Gastrocnemius medialis (tissue), 4 donors: ENCODE measurements at regions not wholly inside any gene's neighbourhood (a gene's known extent, or its start where the extent isn't known, plus 50 kb on each side); places are given as distances from the start of the nearest gene placed in this dataset.
"Not testable (repeated sequence)": the region's sequence is repeated elsewhere in the genome, so short reads cannot be mapped to it uniquely, and the experiment has no call there.

Experiments used
- ATAC-seq, 2 donors: fragments of 150-250 bp; one replicate each; pipeline ENCODE4 v1.9.1; 2016
- DNase-seq, 2 donors: peaks; one replicate each; pipeline ENCODE4 v3.0.0-alpha.2; 2019
- H3K27ac ChIP-seq, 4 donors: fragments of 200-600 bp; sonication (generic); 1 replicate in 1 of 4; 2 replicates in 3 of 4; pipeline ENCODE4 v1.5.1; 2016 to 2018; ENCODE audit warnings: mild to moderate bottlenecking in 2 of 4, moderate library complexity in 1 of 4
- H3K27me3 ChIP-seq, 3 donors: fragments of 200-600 bp; sonication (generic) in 2 of 3; 1 replicate in 1 of 3; 2 replicates in 2 of 3; pipeline versions ENCODE4 v1.5.1 to v1.6.0; 2016 to 2019; ENCODE audit warnings: mild to moderate bottlenecking in 1 of 3, moderate library complexity in 1 of 3
- H3K36me3 ChIP-seq, 2 donors: fragments of 200-600 bp; sonication (generic) in 1 of 2; one replicate each; pipeline ENCODE4 v1.5.1; 2017 to 2018
- H3K4me1 ChIP-seq, 2 donors: fragments of 200-600 bp; sonication (generic) in 1 of 2; one replicate each; pipeline ENCODE4 v1.5.1; 2016 to 2017; ENCODE audit warnings: mild to moderate bottlenecking in 2 of 2
- H3K4me3 ChIP-seq, 4 donors: fragments of 200-600 bp; sonication (generic) in 3 of 4; 1 replicate in 1 of 4; 2 replicates in 3 of 4; pipeline ENCODE4 v1.5.1; 2016 to 2019; ENCODE audit warnings: mild to moderate bottlenecking in 2 of 4
- H3K9me3 ChIP-seq, 3 donors: fragments of 200-600 bp; sonication (generic) in 2 of 3; 1 replicate in 1 of 3; 2 replicates in 2 of 3; pipeline ENCODE4 v1.5.1; 2016 to 2019
- POLR2A ChIP-seq, 2 donors: fragments of 450-650 bp; IDR thresholded peaks; one replicate each; pipeline ENCODE4 v1.6.1; 2017; ENCODE audit warnings: antibody characterized with exemption in 2 of 2, mild to moderate bottlenecking in 2 of 2, moderate library complexity in 2 of 2
- in situ Hi-C, 4 donors: fragments of 200-750 bp; cut with MboI; loops; one replicate each; pipeline versions ENCODE4 v1.15.0 to v1.8.0; 2017; ENCODE audit warnings: low sequenced_read_pairs in 4 of 4
- intact Hi-C: fragments of 100-400 bp; cut with DNase I; formaldehyde crosslinking; loops from one replicate; pipeline ENCODE4 v1.15.1; 2023; ENCODE audit warnings: low total_unique reads
- TF ChIP-seq, protein P1 (sequence below), 5 experiments: fragments of 450-650 bp in 3 of 5; fragments of 200-600 bp in 2 of 5; sonication (generic) in 2 of 5; IDR thresholded peaks in 4 of 5; conservative IDR thresholded peaks in 1 of 5; 1 replicate in 4 of 5; 2 replicates in 1 of 5; pipeline ENCODE4 v1.5.1; 2016 to 2019; ENCODE audit warnings: antibody characterized with exemption in 5 of 5, mild to moderate bottlenecking in 3 of 5, moderate library complexity in 3 of 5

DNA sequence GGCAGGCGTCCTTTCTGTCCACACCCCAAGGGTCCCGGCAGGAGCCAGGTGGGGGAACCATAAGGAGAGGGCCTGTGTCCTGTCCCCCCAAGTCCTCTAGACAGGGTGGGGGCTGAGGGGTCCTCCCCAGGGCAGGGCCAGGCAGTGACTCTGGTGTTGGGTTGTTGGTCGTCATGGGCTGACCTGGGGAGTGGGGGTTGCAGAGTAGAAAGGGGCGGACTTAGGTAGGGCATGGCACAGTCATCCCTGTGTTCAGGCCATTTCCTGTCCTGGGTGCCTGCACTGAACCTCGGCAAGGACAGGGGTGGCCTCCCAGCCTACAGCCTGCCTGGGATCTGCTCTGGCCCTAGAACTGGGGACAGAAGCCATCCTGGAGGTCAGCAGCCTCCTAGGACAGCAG lies 356.2 kb downstream of the TMEM121 start:
- no peaks in the 10 kb centered on the region for H3K27me3 ChIP-seq
- intact Hi-C loops, result no loop called here
- ATAC-seq (no peak), DNase-seq (no peak)
- no peak overlapping the region for H3K27ac ChIP-seq
- no peak for TF ChIP-seq POLR2A (IDR thresholded peaks at IDR 0.05)
- TF ChIP-seq, protein P1, sequence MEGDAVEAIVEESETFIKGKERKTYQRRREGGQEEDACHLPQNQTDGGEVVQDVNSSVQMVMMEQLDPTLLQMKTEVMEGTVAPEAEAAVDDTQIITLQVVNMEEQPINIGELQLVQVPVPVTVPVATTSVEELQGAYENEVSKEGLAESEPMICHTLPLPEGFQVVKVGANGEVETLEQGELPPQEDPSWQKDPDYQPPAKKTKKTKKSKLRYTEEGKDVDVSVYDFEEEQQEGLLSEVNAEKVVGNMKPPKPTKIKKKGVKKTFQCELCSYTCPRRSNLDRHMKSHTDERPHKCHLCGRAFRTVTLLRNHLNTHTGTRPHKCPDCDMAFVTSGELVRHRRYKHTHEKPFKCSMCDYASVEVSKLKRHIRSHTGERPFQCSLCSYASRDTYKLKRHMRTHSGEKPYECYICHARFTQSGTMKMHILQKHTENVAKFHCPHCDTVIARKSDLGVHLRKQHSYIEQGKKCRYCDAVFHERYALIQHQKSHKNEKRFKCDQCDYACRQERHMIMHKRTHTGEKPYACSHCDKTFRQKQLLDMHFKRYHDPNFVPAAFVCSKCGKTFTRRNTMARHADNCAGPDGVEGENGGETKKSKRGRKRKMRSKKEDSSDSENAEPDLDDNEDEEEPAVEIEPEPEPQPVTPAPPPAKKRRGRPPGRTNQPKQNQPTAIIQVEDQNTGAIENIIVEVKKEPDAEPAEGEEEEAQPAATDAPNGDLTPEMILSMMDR (IDR thresholded peaks at IDR 0.05 in 4 of 5, conservative IDR thresholded peaks at IDR 0.05 in 1 of 5), result no peak
- H3K9me3 ChIP-seq, result no peaks in the 10 kb centered on the region
- H3K4me3 ChIP-seq, result no peak overlapping the region
- H3K4me1 ChIP-seq, result no peaks in the 10 kb centered on the region
- H3K36me3 ChIP-seq, result no peaks in the 10 kb centered on the region
- in situ Hi-C loops, result no loop called here

DNA sequence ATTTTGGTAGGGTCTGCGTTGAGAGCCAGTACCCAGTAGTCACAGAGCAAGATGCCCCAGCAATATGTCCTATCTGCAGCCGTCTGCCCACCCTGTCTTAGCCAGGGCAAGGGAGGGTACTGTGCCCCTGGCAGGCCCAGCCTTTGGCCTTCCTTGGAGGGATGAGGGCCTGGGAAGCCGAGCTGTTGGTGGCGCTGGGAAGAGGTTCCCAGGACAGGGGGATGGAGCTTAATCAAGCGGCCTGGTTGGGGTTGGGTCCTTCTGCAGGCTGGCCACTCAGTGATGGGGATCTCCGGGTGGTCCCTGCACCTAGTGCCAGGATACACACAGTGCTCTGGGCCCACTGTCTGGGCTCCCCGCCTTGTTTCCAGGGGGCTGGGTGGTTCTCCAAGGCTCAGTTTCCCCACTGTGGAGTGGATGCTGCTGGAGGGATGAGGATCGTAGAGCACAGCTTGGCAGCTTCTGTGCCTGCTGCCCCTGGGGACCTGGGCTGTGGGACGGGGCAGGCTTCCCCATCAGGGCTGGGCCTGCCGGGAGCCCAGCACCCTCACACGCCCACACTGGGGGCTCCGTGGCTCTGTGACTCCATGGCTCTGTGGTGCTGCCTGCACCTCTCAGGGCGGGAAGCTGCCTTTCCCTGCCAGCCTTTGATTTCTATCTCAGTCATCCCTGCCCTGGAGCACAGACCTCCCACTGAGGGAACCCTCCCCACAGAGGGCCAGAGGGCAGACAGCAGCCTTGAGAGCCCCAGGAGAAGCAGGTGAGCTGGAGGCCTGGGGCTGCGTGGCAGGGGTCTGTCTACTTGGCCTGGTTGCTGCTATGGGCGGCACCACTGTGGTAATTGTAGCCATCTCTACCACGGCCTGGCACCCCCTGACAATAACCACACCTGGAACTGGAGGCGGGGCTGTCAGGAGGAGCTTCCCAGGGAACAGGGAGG lies 357.0 kb downstream of the TMEM121 start:
- peak in 1 of 2 donors; percentile 2 for DNase-seq
- intact Hi-C loops (no loop called here), in situ Hi-C loops (no loop called here)
- Histone ChIP-seq H3K4me1 (no peaks in the 10 kb centered on the region), H3K36me3 (no peaks in the 10 kb centered on the region), H3K27me3 (no peaks in the 10 kb centered on the region), H3K9me3 (no peaks in the 10 kb centered on the region), H3K27ac (no peak overlapping the region), H3K4me3 (no peak overlapping the region)
- no peak for TF ChIP-seq POLR2A (IDR thresholded peaks at IDR 0.05)
- TF ChIP-seq, protein P1 (IDR thresholded peaks at IDR 0.05 in 4 of 5, conservative IDR thresholded peaks at IDR 0.05 in 1 of 5), result no peak
- ATAC-seq, result no peak

DNA sequence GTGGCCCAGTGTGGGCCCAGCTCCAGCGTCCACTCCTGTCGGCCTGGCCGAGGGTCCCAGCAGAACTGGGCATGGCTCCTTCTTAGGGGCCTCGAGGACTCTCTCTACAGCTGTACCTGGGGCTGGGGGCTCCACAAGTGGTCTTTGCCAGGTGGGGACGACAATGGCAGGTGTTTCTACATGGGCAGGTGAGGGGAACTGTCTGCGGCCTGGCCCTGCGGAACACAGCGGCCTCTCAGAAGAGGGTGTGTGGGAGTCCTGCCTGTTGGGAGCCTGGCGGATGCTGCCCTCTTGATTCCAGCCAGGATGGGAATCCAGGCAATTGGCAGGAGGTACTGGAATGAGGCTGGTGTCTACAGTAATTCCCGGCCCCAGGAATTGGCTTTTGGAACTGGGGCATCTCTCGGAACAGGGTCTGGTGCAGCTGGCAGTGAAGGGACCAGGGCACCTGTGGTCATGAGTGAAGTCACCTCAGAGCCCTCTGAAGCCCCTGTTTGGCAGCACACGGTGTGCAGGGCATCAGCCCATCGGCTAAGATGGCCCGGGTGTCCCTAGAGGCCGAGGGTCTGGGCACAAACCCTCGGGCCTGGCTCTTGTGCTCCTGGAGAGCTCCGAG lies 357.9 kb downstream of the TMEM121 start:
- H3K36me3 ChIP-seq, H3K27me3 ChIP-seq, in situ Hi-C loops, intact Hi-C loops, H3K27ac ChIP-seq, H3K4me1 ChIP-seq, ATAC-seq, DNase-seq, H3K9me3 ChIP-seq, H3K4me3 ChIP-seq: not testable (repeated sequence)

DNA sequence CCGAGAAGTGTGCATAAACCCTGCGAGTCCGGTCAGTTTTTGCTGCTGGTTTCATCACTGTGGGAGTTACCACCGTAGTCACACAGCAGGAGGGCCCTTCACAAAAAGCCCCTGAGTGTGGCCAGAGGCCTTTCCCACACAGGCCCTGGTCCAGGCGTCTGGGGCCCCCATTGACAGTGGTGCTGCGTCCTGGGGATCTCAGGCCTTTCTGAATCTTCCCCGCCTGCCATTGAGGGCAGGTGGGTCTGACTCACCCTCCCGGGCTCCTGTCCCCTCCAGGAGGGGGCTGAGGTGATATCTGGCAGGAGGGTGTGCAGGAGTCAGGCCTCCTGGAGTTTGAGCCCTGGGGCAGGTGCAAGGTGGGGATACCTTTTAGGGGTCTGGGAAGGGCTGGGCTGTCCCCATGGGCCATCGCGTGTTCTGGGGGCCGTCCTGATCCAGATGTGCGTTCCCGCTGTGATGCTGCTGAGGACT lies 358.5 kb downstream of the TMEM121 start:
- no peak for DNase-seq
- no peaks in the 10 kb centered on the region for H3K36me3 ChIP-seq
- no peaks in the 10 kb centered on the region for H3K4me1 ChIP-seq
- in situ Hi-C loops, result no loop called here
- TF ChIP-seq POLR2A (IDR thresholded peaks at IDR 0.05), result no peak
- TF ChIP-seq, protein P1 (IDR thresholded peaks at IDR 0.05 in 4 of 5, conservative IDR thresholded peaks at IDR 0.05 in 1 of 5), result no peak
- ATAC-seq, result no peak
- H3K27me3 ChIP-seq, result no peaks in the 10 kb centered on the region
- intact Hi-C loops, result no loop called here
- no peaks in the 10 kb centered on the region for H3K9me3 ChIP-seq
- H3K4me3 ChIP-seq, result no peak overlapping the region
- no peak overlapping the region for H3K27ac ChIP-seq

DNA sequence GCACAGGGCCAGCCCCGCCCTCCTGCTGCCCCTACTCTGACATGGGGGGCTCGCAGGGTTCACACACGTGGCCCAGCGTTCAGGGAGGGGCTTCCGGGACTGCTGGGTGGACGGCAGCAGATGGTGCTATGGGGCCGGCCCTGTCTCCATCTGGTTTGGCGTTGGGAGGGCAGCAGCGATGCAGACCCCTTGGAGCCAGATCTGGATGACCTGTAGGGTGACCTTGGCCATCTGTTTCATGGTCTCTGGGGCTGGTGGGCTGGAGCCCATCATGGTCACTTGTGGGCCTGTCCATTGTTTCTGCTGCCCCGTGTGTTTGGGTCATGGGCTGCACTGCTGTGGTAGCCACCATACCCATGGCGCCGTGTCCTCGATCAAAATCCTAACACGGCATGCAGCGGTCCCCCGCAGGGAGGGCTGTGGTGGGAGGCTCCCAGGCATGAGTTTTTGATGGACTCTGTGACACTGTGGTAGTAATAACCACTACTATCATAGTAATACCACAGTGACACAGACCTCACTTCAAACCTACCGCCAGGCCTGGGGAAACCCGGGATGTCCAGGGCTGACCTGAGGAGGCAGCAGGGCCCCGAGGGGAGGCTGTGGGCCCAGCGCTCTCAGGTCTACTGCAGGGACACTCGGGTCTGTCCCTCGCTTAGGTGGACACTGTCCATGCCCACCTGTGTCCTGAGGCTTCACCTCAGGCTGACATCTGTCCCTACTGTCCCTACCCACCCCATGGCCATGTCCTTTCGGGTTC lies 359.4 kb downstream of the TMEM121 start:
- ATAC-seq (no peak), DNase-seq (no peak)
- Histone ChIP-seq H3K27ac (no peak overlapping the region), H3K4me1 (no peaks in the 10 kb centered on the region), H3K9me3 (no peaks in the 10 kb centered on the region), H3K4me3 (no peak overlapping the region), H3K27me3 (no peaks in the 10 kb centered on the region), H3K36me3 (no peaks in the 10 kb centered on the region)
- TF ChIP-seq, protein P1 (IDR thresholded peaks at IDR 0.05 in 4 of 5, conservative IDR thresholded peaks at IDR 0.05 in 1 of 5), result no peak
- TF ChIP-seq POLR2A (IDR thresholded peaks at IDR 0.05), result no peak
- in situ Hi-C loops, result no loop called here
- intact Hi-C loops, result no loop called here

DNA sequence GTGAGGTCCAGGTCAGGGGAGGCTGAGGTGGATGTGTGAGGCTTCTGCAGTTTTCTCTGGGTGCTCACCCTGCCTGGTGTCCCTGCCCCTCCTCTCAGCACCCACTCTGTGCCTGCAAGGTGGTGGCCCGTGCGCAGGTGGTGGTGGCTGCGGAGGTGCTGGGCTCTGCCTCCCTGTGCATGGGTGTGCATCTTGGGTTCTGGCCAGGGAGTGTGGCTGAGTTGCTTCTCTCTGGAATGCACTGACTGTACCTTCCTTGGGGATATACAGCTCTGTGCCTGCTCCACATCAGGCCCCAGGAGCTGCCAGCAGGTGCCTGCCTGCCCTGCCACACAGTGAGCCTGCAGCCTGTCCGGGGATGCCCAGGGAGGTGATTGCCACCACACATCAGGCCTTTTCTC lies 360.4 kb downstream of the TMEM121 start:
- in situ Hi-C loops, H3K27me3 ChIP-seq, DNase-seq, H3K9me3 ChIP-seq, intact Hi-C loops, H3K36me3 ChIP-seq, ATAC-seq, H3K4me1 ChIP-seq, H3K4me3 ChIP-seq, H3K27ac ChIP-seq: not testable (repeated sequence)
